Progenitor cell of endocrine pancreas (in vitro differentiated cells): ENCODE measurements at regions not wholly inside any gene's neighbourhood (a gene's known extent, or its start where the extent isn't known, plus 50 kb on each side); places are given as distances from the start of the nearest gene placed in this dataset.

Experiments
- DNase-seq: peaks from one replicate; pipeline ENCODE4 v3.0.0; 2021; ENCODE audit warnings: low spot score; ENCODE audit not compliant: unreplicated experiment
- H3K27ac Mint-ChIP-seq: 2 replicates; pipeline ENCODE4 v1.8.0; 2021; ENCODE audit warnings: mild to moderate bottlenecking, moderate library complexity, mixed read lengths
- H3K27me3 Mint-ChIP-seq: 2 replicates; pipeline ENCODE4 v1.8.0; 2021; ENCODE audit warnings: mixed read lengths
- H3K36me3 Mint-ChIP-seq: 2 replicates; pipeline ENCODE4 v1.8.0; 2022; ENCODE audit warnings: mixed read lengths; ENCODE audit not compliant: insufficient read depth
- H3K4me1 Mint-ChIP-seq: 2 replicates; pipeline ENCODE4 v1.8.0; 2021; ENCODE audit warnings: low read depth, mixed read lengths
- H3K4me3 Mint-ChIP-seq: 2 replicates; pipeline ENCODE4 v1.8.0; 2021; ENCODE audit warnings: low read depth, mild to moderate bottlenecking, moderate library complexity, mixed read lengths
- H3K9me3 Mint-ChIP-seq: 2 replicates; pipeline ENCODE4 v1.8.0; 2021; ENCODE audit warnings: low read depth, mixed read lengths
- TF ChIP-seq, protein P1 (sequence below): fragments of 200-600 bp; sonication (generic); IDR thresholded peaks from one replicate; pipeline ENCODE4 v1.5.0; 2021; ENCODE audit warnings: antibody characterized with exemption, mild to moderate bottlenecking; ENCODE audit not compliant: unreplicated experiment

DNA sequence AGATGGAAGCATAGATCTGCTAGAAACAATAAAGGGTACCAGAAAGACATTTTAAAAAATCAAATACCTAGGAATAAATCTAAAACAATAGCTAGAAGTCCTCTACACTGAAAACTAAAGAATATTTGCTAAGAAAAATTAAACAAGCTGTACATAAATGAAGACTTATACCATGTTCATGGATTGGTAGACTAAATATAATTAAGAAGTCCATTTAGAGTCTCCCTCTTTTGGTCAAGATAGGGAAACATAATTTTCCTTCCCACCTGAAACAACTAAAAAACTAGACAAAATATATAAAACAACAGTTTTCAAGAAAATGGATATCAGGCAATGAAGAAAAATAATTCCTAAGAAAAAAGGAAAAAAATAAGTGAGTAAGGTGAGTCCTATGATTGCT, 120.0 kb upstream of the TAB2 start:
- peaks cover 15% of the 10 kb centered on the region for H3K9me3 Mint-ChIP-seq
- TF ChIP-seq, protein P1, sequence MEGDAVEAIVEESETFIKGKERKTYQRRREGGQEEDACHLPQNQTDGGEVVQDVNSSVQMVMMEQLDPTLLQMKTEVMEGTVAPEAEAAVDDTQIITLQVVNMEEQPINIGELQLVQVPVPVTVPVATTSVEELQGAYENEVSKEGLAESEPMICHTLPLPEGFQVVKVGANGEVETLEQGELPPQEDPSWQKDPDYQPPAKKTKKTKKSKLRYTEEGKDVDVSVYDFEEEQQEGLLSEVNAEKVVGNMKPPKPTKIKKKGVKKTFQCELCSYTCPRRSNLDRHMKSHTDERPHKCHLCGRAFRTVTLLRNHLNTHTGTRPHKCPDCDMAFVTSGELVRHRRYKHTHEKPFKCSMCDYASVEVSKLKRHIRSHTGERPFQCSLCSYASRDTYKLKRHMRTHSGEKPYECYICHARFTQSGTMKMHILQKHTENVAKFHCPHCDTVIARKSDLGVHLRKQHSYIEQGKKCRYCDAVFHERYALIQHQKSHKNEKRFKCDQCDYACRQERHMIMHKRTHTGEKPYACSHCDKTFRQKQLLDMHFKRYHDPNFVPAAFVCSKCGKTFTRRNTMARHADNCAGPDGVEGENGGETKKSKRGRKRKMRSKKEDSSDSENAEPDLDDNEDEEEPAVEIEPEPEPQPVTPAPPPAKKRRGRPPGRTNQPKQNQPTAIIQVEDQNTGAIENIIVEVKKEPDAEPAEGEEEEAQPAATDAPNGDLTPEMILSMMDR, result no peak
- H3K36me3 Mint-ChIP-seq, result no peaks in the 10 kb centered on the region
- H3K4me3 Mint-ChIP-seq, result no peak overlapping the region
- no peak for DNase-seq
- peaks cover 36% of the 10 kb centered on the region for H3K27me3 Mint-ChIP-seq
- H3K4me1 Mint-ChIP-seq, result peaks cover 10% of the 10 kb centered on the region
- H3K27ac Mint-ChIP-seq, result no peak overlapping the region

DNA sequence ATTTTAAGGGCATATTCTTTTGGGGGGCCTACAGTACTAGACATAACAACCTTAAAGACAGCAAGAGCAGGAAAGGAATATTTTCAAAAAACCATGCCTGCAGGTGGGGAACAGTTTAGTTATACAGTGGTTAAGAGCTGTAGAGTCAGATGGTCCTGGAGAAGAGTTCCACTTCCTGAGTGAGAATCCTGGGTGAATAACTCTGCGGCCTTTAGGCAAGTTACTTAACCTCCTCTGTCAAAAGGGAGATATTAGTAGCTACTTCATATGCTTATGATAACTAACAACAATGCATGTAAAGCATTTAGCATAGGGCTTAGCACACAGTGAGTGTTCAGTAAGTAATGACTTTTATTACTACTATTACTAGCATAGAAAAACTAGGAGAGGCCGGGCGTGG, 119.2 kb upstream of the TAB2 start:
- H3K27ac Mint-ChIP-seq, result no peak overlapping the region
- H3K4me1 Mint-ChIP-seq, result peaks cover 12% of the 10 kb centered on the region
- TF ChIP-seq, protein P1, result no peak
- peaks cover 40% of the 10 kb centered on the region for H3K27me3 Mint-ChIP-seq
- H3K36me3 Mint-ChIP-seq, result no peaks in the 10 kb centered on the region
- no peak overlapping the region for H3K4me3 Mint-ChIP-seq
- no peak for DNase-seq
- peaks cover 15% of the 10 kb centered on the region for H3K9me3 Mint-ChIP-seq

DNA sequence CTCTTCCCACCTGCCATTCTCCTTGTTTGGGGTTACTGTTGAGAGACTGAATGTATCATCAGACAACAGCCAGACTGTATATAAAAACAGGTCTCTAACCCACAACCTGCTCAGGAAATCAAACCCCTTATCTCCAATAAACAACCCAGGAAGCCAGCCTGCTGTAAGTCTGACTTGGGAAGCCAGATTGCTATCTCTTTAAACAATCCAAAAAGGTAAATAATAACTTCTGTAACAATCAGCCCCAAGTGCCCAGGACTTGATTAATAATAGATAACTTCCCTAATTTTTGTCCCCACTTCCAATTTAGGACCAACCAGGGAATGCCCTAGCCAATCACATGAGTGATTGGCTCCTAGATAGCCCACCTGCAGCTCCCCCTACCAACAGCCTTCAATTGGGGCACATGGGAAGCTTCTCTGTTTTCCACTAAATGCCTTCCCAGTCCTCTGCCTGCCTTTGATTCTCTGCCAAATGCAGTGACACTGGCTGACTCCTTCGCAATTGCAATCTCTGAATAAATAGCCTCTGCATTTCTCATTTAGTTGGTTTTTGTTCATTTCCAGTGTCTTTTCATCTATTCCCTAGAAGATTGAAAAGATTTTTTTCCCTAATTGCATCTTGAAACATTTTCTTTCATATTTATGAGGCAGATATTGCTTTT, 117.1 kb upstream of the TAB2 start:
- TF ChIP-seq, protein P1, result no peak
- H3K4me1 Mint-ChIP-seq, result peaks cover 2% of the 10 kb centered on the region
- no peak overlapping the region for H3K27ac Mint-ChIP-seq
- no peak overlapping the region for H3K4me3 Mint-ChIP-seq
- DNase-seq, result no peak
- H3K36me3 Mint-ChIP-seq, result no peaks in the 10 kb centered on the region
- peaks cover 38% of the 10 kb centered on the region for H3K27me3 Mint-ChIP-seq
- H3K9me3 Mint-ChIP-seq, result peaks cover 15% of the 10 kb centered on the region

- Mint-ChIP-seq H3K4me1 (peaks cover 2% of the 10 kb centered on the region), H3K27ac (no peak overlapping the region), H3K27me3 (peaks cover 36% of the 10 kb centered on the region), H3K4me3 (no peak overlapping the region), H3K36me3 (no peaks in the 10 kb centered on the region), H3K9me3 (peaks cover 15% of the 10 kb centered on the region)
- DNase-seq, result no peak
- TF ChIP-seq, protein P1, result no peak
These were observed 116.3 kb upstream of the TAB2 start for GRCh38 chr6:149201068-149201655.

GRCh38 chr6:149202100-149202499, 115.4 kb upstream of the TAB2 start:
- no peak overlapping the region for H3K27ac Mint-ChIP-seq
- peaks cover 12% of the 10 kb centered on the region for H3K9me3 Mint-ChIP-seq
- peaks cover 2% of the 10 kb centered on the region for H3K4me1 Mint-ChIP-seq
- DNase-seq, result no peak
- H3K36me3 Mint-ChIP-seq, result no peaks in the 10 kb centered on the region
- TF ChIP-seq, protein P1, result no peak
- H3K27me3 Mint-ChIP-seq, result peaks cover 29% of the 10 kb centered on the region
- H3K4me3 Mint-ChIP-seq, result no peak overlapping the region
